CD4-positive, alpha-beta T cell treated with Interferon alpha-2 for 1 hour (primary cell): ENCODE measurements at regions not wholly inside any gene's neighbourhood (a gene's known extent, or its start where the extent isn't known, plus 50 kb on each side); places are given as distances from the start of the nearest gene placed in this dataset.

Experiments
- DNase-seq, 2 donors: peaks; one replicate each; pipeline ENCODE4 v3.0.0-alpha.2; 2020 to 2022

DNA sequence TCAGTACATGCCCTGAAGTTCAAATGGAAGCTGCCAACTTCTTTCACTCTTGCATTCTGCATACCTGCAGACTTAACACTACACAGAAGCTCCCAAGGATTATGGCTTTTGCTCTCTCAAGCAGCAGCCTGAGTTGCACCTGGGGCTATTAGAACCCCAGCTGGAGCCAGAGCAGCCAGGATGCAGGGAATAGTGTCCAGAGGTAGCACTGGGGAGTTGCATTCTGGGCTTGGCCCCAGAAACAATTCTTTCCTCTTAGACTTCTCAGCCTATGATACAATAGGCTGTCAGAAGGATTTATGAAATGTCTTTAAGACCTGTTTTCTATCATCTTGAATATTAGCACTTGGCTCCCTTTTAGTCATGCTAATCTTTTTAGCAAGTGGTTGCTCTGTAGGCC, 886.7 kb upstream of the GHITM start:
- no peak for DNase-seq

DNA sequence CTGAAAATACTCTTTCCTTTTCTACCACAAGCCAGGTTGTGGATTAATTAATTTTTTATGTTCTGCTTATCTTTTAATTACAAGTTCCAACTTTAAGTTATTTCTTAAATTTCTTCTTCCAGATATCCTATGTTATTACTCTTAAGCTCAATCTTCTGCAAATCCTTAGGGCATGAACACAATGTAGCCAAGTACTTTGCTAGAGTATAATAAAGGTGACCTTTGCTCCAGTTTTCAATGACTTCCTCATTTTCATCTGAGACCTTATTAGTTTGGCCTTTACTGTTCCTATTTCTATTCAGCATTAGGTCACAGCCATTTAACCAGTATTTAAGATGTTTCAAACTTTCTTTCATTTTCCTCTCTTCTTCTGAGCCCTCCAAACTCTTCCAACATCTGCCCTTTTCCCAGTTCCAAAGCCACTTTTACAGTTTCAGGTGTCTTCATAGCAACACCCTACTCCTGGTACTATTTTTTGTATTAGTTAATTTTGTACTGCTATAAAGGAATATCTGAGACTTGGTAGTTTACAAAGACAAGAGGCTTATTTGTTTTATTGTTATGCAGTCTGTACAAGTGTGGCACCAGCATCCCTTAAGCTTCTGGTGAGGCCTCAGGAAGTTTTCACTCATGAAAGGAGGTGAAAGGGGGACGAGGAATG, 886.2 kb upstream of the GHITM start:
- DNase-seq = no peak

DNA sequence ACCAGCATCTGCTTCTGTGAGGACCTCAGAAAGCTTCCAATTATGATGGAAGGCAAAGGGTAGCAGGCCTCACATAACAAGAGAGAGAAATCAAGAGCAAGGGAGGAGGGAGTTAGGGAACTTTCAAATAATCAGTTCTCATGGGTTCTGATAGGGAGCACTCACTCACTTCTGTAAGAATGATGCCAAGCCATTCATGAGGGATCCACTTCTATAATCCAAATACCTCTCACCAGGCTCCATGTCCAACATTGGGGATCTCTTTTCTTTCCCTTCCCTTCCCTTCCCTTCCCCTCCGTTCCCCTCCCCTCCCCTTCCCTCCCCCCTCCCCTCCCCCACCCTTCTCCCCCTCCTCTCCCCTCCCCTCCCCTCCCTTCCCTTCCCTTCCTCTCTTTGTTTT, 884.6 kb upstream of the GHITM start:
- DNase-seq = no peak

DNA sequence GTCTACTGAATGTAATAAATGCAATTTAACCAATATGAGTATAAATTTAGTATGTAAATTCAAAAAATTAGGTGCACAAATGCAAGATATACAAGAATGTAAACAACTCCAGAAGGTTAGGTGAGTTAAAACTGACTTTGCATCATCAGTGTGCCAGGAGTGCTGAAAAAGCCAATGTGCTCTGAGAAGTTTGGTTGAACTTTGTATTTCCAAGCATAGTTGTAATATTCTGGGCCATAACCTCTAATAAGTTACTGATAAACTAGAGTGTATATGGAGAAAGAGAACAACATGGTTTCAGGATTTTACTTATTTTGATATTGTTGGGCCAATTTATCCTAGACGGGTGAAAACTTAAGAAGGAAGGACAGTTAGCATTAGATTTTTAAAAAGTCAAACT, 876.9 kb upstream of the GHITM start:
- DNase-seq = no peak

DNA sequence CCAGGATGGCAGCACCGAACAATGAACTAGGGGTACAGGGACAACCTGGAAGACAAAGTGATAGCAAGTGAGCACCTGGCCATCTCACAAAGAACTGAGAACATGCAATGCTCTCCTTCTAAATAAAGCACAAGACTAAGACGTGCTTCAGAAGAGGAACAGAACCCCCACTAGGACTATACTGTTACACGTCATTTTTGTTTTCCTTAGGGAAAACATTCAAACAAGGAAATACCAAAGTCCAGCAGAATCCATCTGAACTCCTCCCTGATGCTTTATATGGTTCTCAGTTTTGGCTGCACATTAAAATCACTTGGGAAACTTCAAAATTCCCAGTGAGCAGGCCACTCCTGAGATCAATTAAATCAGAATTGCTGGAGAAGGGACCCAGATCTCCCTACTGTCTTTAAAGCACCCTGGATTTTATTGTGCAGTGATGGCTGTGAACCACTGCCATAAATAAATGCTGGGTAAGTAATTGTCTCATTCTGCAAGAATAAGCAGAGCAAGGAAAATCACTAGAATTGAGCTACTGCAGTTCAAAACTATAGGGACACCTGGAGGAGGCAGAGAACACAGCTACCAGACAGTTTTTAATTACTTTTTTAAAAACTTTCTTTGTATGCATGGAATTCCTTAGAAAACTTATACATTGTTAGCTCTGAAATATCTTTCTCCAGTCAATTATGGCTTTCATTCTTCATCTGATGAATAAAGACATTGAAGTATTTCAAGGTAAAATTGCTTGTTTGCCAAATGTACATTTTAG, 866.5 kb upstream of the GHITM start:
- DNase-seq = no peak

DNA sequence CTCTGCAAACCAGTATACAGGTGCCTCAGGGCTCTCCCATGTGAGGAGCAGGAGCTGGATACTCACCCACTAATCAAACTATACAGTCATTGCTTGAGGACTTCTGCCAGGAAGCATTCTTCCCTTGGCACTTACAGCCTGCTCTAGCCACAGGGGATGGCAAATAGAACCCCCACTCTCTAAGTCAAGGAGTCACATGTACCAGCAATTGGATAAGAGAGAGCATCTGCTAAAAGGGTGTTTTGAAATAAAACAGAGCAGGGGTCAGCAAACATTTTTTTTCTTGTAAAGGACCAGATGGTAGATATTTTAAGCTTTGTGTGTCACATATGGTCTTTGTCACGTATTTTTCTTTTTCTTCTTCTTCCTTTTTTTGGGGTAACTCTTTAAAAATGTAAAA, 865.2 kb upstream of the GHITM start:
- no peak for DNase-seq

DNA sequence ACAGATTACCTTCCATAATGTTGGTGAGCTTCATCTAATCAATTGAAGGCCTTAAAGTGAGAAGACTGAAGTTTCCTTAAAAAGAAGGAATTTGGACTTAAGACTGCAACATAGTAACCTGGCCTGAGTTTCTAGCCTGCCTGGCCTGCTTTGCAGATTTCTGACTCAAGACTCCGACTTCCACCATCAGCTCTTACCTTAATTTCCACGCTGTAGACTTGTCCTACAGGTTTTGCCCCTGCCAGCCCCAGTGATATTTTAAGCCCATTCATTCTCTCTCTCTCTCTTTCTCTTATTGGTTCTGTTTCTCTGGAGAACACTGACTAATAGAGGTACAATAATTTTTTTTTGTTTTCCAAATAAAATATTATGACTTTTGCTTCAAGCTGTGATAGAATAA, 862.3 kb upstream of the GHITM start:
- no peak for DNase-seq

DNA sequence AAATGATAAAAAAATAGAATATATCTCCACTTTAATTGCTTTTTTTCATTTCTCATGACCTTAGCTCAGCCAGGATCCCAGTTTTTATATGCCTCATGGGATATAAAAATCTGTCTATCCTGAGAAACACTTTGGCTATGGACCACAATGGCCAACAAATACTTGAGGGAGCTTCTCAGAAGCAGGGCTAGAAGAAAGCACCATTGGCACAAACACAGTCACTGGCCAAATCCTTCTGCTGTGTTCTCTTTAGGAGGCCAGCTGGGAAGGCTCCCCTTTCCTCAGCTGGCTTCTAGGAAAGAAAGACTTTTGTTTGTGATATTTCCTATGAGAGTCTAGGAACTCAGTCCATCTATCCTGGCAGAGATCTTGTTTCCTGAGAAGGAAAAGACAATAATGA, 856.2 kb upstream of the GHITM start:
- no peak for DNase-seq

DNA sequence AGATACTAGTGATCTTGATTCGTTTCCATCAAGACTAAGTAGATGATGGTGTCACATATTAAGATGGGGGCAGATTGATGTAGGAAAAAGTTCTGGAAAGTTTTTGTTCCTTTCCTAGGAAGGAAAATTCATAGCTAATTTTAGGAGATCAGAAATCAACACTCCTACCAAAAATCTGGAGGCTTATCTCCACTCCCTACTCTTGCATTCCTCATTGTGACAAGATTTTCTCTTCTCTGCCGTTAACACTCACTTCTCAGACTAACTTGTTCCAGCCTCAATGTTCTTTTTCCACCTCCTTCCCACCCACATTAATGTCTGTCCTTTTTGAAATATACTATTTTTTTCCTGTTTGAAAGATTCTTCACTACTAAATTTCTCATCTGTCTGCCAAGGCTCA, 851.9 kb upstream of the GHITM start:
- no peak for DNase-seq

DNA sequence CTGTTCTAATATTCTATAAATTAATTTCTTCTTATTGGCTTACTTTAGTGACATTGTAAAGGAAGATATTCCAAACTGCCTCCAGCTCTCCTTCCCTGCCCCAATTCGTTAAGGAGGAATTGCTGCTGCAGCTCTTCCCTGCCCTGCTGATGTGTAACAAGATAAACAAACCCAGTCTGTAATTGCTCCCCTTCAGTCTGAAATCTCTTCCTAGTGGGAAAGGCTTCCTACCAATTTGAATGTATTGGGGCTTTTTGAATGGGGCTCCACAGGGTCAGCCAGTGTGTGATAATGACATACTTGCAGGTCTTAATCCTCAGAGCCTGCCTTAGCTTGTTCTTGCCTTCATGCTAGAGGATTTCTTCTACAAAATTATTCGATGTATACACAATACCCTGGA, 849.9 kb upstream of the GHITM start:
- no peak for DNase-seq

DNA sequence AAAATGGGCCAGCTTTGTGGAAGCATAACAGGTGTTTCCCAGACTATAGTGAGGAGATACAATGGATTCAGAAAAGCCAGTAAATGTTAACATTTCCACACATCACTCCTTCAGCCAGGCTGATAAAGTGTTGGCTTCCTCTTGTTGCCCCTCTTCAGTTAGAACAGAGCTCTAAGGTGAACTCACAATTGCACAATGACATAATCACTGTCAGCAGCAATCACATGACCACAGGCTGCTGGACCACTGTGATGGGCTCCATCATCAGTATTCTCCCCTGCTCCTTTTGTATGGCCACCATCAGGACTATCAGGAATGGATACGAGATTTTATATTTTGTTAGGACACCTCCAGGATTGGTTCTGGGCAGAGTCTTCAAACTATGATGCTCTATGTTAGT, 849.4 kb upstream of the GHITM start:
- no peak for DNase-seq

DNA sequence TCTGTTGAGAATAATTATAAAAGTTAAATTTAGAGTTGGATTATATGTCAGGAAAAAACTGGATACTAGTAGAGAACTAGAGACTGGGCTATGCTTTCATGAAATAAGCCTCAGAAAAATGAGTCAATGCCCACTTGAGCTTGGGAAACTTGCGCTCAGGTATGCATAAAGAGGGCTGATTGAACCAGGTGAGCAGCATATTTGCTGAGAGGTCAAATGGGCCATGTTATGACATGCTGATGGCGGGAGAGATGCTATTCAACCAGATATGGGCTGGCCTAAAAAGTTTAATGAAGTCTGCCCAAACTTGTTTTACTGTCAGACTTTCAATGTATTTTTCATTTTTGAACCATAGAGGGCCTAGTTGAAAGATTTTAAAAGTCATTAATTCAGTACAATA, 837.6 kb upstream of the GHITM start:
- DNase-seq = no peak

DNA sequence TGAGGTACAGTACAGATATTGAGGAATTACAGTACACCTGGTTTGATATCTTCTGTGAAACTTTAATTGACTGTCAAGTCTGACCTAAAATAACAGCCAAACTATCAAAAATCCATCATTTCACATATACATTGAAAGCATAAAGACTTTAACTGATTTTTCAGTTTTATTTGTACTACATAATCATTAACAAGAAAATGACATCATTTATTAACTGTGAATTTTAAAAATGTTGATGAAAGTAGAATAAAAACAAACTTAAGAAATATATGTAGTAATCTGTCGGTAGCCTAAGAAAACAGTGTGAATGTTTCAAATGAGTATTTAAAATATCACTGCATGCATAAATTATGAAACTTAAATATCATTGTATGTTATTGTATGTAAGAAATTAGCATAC, 836.7 kb upstream of the GHITM start:
- DNase-seq = no peak

DNA sequence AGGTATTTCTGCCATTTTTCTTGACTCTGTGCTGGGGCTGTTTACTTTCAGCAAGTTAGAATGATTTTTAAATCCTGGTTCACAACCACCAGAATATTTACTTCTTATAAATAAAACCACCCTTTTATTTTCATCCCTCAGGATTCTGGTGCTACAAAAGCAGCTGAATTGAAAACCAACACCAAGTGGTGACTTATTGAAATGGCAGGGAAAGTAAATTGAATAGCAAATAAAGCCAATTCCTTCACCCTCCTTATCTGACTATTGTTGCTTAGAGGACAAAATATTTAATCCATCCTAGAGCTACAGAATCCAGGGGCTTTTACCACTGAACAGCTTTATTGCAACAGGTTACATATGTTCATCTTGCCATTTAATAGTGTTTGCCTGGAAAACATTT, 828.6 kb upstream of the GHITM start:
- DNase-seq = no peak

DNA sequence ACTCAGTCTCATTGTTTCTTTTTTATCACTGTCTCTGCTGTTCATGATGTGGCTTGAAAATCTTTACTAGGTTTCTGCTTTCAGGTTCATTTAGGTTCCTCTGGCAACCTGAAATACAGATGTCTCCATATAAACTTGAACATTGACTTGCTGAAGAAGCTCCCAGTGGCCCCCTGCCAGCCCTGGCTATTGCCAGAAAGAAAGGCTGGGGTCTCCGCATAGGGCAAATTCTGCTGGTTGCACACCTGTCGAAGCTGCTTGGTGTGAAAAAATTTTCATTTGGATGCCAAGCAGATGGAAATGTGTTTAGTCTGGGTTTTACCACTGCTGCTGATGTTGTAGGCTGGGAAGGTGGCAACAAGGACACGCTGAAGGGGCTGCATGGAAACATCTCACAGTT, 826.7 kb upstream of the GHITM start:
- DNase-seq = no peak

DNA sequence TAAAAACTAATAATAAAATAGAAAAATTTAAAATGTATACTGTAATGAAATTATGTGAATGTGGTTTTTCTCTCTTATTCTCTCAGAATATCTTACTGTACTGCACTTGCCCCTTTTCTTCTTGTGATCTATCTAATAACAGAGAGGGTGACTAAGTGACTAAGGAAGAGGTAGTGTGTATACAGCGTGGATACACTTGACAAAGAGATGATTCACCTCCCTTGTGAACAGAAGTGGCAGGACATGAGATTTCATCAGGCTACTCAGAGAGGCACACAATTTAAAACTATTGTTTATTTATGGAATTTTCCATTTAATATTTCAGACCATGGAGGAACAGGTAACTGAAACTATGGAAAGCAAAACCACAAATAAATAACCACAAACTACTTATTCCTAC, 806.6 kb upstream of the GHITM start:
- no peak for DNase-seq

DNA sequence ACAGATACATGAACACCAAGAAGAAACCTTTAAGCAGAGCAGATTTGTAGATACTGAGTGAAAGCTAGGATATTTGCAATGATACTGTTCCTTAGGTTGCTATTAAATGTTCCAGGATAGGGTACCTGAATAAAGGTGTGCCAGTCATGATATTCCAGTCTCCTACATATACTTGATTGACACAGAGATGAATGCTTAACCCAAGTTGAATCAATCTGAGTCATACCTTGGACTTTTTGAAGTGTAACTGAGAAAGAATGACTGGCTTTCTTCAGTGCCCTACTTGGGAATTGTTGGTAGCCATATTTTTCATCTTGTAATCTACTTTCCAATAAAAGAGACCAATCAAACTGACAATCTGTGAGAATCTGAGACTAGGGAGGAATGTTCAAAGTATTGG, 805.7 kb upstream of the GHITM start:
- DNase-seq = no peak

DNA sequence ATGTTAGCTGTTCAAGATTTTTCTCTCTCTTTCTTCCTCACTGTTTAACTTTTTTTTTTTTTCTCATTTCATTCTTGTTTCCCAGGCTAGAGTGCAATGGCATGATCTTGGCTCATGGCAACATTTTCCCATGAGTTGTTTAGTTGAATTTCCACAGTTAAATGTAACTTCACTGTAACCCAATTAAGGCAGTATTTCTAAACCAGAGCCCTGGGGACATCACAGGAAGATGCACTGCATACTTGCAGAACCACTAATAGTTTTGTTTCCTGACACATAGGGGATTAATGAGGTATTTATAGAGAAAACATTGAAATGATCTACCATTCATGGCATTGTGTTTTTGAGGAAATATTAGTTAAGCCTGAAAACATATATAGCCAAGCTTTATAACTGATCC, 795.6 kb upstream of the GHITM start:
- DNase-seq = no peak

DNA sequence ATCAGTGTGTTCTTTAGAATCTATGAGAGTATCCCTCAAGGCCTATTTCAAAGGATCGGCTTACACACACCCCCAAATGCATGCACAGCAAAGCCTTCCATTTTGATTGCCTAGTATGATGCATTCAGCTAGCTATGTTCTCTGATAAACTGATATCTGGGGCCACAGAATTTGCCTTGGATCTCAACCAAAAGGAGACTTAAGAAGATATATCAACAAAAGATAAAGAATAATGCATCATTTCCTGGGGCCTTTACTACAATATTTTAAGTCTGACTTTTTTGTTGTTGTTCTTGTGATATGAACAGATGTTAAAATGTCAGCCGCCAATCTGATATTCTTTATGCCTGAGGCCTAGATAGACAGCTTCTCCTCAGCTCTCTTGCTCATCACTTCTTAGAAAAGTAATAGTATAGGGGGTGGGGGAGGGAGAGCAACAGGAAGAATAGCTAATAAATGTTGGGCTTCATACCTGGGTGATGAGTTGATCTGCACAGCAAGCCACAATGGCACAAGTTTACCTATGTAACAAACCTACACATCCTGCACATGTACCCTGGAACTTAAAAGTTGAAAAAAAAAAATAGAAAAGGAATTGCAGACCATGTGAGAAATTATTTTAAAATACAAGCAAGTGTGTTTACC, 792.9 kb upstream of the GHITM start:
- DNase-seq = no peak

DNA sequence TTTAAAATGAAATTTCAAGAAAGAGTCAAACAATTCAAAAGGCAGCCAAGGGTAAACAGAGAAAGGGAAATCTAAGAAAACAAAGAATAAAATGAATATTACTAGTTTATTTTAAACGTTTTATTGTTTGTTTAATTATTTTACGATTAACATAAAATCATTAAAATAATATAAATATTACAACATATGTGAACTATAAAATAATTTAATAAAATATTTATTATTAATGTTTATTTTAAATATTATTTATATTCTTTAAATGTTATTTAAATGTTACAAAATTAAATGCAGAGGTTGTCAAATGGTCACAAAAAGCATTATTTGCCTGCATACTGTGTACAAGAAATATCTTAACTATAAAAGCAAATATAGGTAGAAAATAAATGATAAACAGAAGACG, 786.7 kb upstream of the GHITM start:
- DNase-seq = no peak

DNA sequence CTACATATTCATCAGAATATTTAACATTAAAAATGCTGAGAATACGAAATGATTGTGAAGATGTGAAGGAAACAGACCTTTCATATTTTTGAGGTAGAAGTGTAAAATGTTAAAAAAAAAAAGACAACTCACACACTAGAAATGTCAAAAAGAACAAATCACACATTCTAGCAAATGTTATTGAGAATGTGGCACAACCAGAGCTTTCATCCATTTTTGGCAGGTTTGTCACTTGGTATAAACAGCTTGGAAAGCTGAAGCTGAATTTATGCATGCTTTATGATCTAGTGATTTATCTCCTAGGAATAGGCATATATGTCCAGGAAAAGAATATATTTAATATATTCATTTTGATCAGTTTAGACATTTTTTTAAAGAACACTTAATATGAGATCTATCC, 784.9 kb upstream of the GHITM start:
- no peak for DNase-seq

DNA sequence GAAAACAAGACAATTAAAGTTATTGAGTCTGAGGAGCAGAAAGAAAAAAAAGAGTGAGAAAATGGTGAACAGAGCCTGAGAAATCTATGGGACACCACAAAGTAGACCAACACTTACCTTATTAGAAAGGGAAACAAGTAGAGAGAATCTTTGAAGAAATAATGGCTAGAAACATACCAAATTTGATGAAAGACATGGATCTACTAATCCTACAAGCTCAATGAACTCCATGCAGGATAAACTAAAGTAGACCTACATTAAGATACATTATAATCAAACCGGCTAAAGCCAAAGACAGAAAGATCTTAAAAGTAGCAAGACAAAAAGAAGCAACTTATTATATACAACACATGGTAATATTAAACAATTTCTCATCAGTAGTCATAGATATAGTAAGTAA, 782.3 kb upstream of the GHITM start:
- no peak for DNase-seq

DNA sequence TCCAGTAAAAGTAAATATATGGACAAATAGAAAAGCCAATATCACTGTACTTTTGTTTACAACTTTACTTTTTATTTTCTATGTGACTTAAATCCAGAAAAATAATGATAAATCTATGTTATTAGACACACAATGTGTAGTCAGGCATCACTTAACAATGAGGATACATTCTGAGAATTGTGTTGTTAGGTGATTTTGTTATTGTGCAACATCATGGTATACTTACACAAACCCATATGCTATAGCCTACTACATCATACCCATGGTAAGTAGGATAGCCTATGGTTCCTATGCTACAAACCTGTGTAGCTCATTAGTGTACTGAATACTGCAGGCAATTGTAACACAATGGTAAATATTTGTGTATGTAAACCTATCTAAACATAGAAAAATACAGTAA, 781.7 kb upstream of the GHITM start:
- no peak for DNase-seq

DNA sequence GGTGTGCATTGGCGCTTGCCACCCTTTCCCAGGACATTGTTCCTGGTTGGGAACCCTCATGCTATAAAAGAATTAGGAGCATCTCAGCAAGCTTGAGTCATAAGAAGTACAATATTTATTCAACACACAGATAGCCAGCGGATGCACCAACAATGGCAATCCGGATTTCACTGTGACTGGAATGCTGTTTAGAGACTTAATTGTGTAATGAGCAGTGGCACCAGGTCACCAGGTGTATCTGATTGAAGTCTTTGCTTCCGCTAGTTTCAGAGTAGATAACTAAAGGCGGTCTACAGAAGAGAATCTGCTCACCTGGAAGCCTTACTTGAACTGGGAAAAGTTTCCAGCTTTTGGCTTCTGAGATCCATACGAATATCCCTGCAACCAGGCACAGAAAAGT, 772.3 kb upstream of the GHITM start:
- DNase-seq = no peak
